Anterior cingulate cortex (tissue), 58 donors: ENCODE measurements at regions not wholly inside any gene's neighbourhood (a gene's known extent, or its start where the extent isn't known, plus 50 kb on each side); places are given as distances from the start of the nearest gene placed in this dataset.

Source experiments
- DNase-seq, 58 donors: peaks; one replicate each; lab custom pipeline; 2025; lab: John Stamatoyannopoulos, UW

GRCh38 chr9:80231318-80232236 is 659.8 kb downstream of the TLE4 start:
- no peak for DNase-seq

DNA sequence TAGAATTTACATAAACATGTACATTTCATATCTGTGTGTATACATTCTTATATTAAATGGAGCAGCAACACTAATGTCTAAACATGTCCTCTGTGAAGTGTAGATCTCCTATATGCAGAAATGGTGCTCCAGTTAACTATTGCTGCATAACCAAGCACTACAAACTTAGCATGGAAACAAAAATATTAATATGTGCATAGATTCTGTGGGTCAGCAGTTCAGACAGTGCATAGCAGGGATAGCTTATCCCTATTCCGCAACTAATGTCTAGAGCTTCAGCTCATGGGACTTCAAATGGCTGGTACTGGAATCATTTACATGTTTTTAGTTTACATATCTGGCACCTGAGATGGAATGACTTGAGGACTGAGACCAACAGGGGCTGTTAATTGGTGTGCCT is 652.1 kb downstream of the TLE4 start:
- no peak for DNase-seq

GRCh38 chr9:80222466-80223169 is 650.9 kb downstream of the TLE4 start:
- DNase-seq: no peak

GRCh38 chr9:80218328-80218727 is 646.6 kb downstream of the TLE4 start:
- DNase-seq: no peak

DNA sequence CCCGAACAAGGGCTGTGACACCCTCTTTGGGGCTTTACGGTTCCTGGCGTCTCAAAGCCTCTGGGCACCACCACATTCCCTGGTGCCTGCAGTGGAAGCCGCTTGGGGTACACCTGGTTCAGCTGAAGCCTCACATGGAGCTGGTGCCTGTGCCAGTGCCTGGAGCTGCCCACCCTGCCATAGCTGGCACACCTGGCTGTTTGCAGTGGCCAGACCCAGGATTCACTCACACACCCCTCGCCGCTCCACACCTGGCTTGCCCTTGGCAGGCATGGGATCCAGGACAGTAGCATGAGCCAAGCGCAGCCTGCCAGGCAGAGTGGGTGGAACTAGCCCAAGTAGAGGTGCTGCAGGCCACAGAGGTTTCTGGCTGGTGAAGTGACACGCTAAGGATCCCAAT is 641.8 kb downstream of the TLE4 start:
- no peak for DNase-seq

GRCh38 chr9:80208696-80209095 is 636.9 kb downstream of the TLE4 start:
- no peak for DNase-seq

GRCh38 chr9:80204054-80204453 is 632.3 kb downstream of the TLE4 start:
- DNase-seq: no peak

DNA sequence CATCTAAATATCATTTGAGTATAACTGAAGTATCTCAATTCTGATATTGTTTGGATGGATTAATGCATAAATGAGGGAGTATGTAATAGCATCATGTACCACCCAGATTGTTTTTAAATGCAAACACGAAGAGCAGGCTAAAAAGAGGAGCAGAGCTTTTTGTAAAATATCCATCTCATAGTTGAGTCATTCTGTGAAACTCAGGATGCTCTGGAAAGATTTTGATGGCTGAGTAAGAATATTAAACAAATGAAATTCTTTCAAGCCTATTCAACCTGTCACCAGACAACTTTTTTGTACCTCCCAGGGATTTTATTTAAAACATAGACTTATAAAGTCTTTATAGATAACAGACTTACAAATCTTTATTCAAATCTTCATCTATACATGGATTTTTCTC is 625.9 kb downstream of the TLE4 start:
- no peak for DNase-seq

- no peak for DNase-seq
Observed at GRCh38 chr9:80191108-80191507, 619.3 kb downstream of the TLE4 start.

DNA sequence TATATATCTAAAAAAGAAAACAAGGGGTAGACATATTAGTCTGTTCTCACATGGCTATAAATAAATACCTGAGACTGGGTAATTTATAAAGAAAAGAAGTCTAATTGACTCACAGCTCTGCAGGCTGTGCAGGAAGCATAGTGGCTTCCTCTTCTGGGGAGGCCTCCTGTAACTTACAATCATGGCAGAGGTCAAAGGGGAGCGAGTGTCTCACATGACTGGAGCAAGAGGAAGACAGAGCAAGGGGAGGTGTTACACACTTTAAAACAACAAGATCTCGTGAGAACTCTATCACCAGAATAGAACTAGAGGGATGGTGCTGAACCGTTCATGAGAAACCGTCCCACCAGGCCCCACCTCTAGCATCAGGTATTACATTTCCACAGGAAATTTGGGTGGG is 616.8 kb downstream of the TLE4 start:
- DNase-seq: no peak

- DNase-seq: no peak
Observed at GRCh38 chr9:80185112-80185738, 613.5 kb downstream of the TLE4 start.

DNA sequence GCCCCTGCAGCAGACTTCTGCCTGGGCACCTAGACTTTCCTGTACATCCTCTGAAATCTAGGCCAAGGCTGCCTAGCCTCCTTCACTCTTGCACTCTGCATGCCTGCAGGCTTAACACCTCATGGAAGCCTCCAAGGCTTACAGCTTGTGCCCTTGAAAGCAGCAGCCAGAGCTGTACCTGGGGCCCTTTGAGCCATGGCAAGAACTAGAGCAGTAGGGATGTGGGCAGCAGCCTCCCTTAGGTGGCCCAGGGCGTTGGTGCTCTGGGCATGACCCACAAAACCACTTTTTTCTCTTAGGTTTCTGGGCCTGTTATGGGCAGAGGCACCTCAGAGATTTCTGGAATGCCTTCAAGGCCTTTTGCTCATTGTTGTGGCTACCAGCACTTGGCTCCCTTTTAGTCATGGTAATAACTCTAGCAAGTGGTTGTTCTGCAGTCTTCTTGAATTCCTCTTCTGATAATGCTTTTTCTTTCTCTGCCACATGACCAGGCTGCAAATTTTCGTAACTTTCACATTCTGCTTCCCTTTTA is 606.2 kb downstream of the TLE4 start:
- no peak for DNase-seq

DNA sequence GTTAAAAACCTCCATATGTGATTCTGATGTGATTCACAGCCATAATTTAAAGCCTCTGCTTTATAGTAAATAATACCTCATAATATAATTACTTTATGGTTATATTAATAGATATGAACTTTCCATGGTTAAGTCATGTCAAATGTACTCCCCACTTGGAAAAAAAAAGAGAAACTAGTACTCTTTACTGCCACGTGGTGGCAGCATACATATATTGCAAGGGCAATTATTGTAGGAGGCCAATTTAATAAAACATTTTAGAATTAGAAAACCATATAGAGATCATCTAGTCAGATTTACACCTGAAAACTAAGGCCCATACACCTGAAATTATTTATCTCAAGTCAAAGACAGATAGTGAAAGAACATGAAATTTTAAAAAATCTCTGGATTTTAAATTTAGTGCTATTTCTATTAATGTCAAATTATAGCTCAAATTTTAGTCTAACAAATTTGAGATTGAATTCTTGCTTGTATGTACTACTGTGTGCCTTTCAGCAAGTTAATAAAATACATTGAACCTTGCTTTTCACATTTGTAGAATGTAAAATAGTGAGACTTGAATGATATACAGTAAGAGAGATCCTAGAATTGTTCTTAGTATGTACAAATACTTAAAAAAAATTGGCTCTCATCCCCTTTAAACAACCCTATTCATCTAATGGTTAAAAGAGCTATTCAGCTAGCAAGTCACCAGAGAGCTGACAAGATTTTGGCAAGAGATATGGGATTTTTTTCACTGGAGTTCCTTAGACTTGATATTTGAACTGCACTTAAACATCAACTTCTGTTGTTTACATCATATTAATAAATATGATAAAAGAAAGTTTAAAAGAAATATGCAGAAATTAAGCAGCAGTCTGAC is 603.8 kb downstream of the TLE4 start:
- no peak for DNase-seq

- DNase-seq: no peak
Observed at GRCh38 chr9:80163889-80164288, 592.1 kb downstream of the TLE4 start.

DNA sequence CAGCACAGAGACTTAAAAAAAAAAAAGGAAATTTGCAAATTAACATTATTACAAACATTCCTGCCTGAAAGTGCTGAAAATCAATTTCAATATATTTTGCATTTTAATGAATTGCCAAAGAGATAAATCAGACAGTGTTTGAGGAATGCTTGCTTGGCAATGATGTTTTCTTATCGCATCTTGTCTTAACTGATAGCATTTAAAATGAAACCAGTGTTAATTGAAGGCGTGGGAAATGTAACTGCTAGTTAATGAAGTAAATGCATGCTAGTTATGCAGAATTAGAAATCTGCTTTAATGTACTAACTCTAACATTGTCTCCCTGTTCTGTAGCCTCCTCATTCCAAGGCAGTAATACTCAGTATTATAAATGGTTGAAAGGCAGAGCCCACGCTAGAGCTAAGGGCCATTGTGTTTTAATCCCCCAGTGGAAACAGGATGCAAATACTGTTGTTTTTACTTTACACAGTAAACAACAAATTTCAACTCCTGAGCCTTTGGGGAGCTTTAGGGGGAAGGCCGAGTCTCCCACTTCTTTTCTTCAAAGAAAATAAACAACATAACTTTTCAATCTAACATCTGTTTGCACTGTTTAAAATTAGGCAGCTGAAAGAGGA is 586.9 kb downstream of the TLE4 start:
- no peak for DNase-seq

- no peak for DNase-seq
Observed at GRCh38 chr9:80158131-80158530, 586.4 kb downstream of the TLE4 start.

- DNase-seq: no peak
Observed at GRCh38 chr9:80157561-80157983, 585.8 kb downstream of the TLE4 start.

- no peak for DNase-seq
Observed at GRCh38 chr9:80156756-80157472, 585.1 kb downstream of the TLE4 start.

DNA sequence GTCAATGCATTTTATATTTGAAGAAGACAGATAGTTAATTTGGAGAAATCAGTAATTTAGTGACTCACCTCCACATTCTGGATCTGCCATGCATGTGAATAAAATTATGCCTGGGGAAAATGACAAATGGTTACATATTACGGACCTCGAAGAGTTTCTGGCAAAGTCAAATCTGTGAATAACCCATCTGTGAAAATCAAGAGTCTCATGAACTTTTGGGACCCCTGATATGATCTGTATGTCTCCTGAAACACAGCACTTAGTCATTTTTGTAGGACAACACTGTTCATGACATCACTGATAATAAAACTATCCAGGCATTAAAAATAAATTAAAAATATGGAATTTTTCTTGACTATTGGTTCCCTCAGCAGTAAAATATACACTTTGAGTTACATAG is 584.5 kb downstream of the TLE4 start:
- DNase-seq: no peak
